Activated CD4-positive, alpha-beta T cell treated with anti-CD3 and anti-CD28 coated beads, Interleukin-2, Interleukin-4, amounts not matched to agents 100 ng/mL and 50 ng/mL, durations not matched to agents 16 hours and 8 hours (primary cell): ENCODE measurements at regions not wholly inside any gene's neighbourhood (a gene's known extent, or its start where the extent isn't known, plus 50 kb on each side); places are given as distances from the start of the nearest gene placed in this dataset.

Experiments used
- DNase-seq: peaks from one replicate; pipeline ENCODE4 v3.0.0-alpha.2; 2020; ENCODE audit warnings: low spot score

- no peak for DNase-seq
These were observed 56.9 kb downstream of the RDH14 start for GRCh38 chr2:18503376-18504228.

- DNase-seq, result no peak
These were observed 58.3 kb downstream of the RDH14 start for GRCh38 chr2:18502142-18502541.

- DNase-seq, result no peak
These were observed 58.7 kb downstream of the RDH14 start for GRCh38 chr2:18501729-18502128.

- DNase-seq, result no peak
These were observed 59.3 kb downstream of the RDH14 start for GRCh38 chr2:18501156-18501555.

GRCh38 chr2:18500333-18500732, 60.1 kb downstream of the RDH14 start:
- no peak for DNase-seq

GRCh38 chr2:18498531-18498930, 61.9 kb downstream of the RDH14 start:
- DNase-seq, result no peak

GRCh38 chr2:18496516-18496915, 63.9 kb downstream of the RDH14 start:
- DNase-seq, result no peak

- no peak for DNase-seq
These were observed 65.4 kb downstream of the RDH14 start for GRCh38 chr2:18495058-18495457.

GRCh38 chr2:18492721-18493120, 67.7 kb downstream of the RDH14 start:
- no peak for DNase-seq

GRCh38 chr2:18491577-18491976, 68.9 kb downstream of the RDH14 start:
- no peak for DNase-seq

- DNase-seq, result no peak
These were observed 69.6 kb downstream of the RDH14 start for GRCh38 chr2:18490901-18491300.

- DNase-seq, result no peak
These were observed 73.1 kb downstream of the RDH14 start for GRCh38 chr2:18487106-18487913.

GRCh38 chr2:18484625-18485024, 75.8 kb downstream of the RDH14 start:
- DNase-seq, result no peak

- DNase-seq, result no peak
These were observed 76.6 kb downstream of the RDH14 start for GRCh38 chr2:18483896-18484295.

- no peak for DNase-seq
These were observed 77.8 kb downstream of the RDH14 start for GRCh38 chr2:18482666-18483065.

GRCh38 chr2:18479947-18480369, 80.5 kb downstream of the RDH14 start:
- no peak for DNase-seq

GRCh38 chr2:18477293-18477692, 83.2 kb downstream of the RDH14 start:
- DNase-seq, result no peak

GRCh38 chr2:18476484-18476883, 84.0 kb downstream of the RDH14 start:
- DNase-seq, result no peak

- DNase-seq, result no peak
These were observed 84.6 kb downstream of the RDH14 start for GRCh38 chr2:18475884-18476283.

GRCh38 chr2:18474700-18475099, 85.8 kb downstream of the RDH14 start:
- no peak for DNase-seq

GRCh38 chr2:18473241-18474181, 86.9 kb downstream of the RDH14 start:
- DNase-seq, result no peak

- no peak for DNase-seq
These were observed 92.6 kb downstream of the RDH14 start for GRCh38 chr2:18467749-18468360.
